Caco-2 (cell line): ENCODE measurements at regions not wholly inside any gene's neighbourhood (a gene's known extent, or its start where the extent isn't known, plus 50 kb on each side); places are given as distances from the start of the nearest gene placed in this dataset.

Source experiments
- BruUV-seq: library from RNA; stranded (reverse); fragments of 400-500 nt; replicated peaks from 2 replicates; lab custom pipeline; 2021; lab: Mats Ljungman, UMichigan
- CTCF ChIA-PET: fragments of 300-600 bp; sonication (Branson Sonifier 250); formaldehyde crosslinking; loops from one replicate; lab custom pipeline; 2022; ENCODE audit warnings: antibody characterized with exemption; lab: Charles Lee
- POLR2A ChIA-PET: fragments of 300-600 bp; sonication (Branson Sonifier 250); formaldehyde crosslinking; loops from one replicate; lab custom pipeline; 2022; ENCODE audit warnings: antibody characterized with exemption; lab: Charles Lee
- DNase-seq, 2 experiments: peaks; one replicate each; pipeline versions ENCODE4 v3.0.0 to v3.0.0-alpha.2; 2020 to 2022
- H3K27me3 ChIP-seq: replicated peaks from 2 replicates; pipeline ENCODE4 v1.6.0; 2011; ENCODE audit warnings: low read length; ENCODE audit not compliant: control insufficient read depth, insufficient read depth
- H3K36me3 ChIP-seq: 2 replicates; pipeline ENCODE4 v1.5.1; 2011; ENCODE audit warnings: low read length; ENCODE audit not compliant: control insufficient read depth, insufficient read depth
- H3K4me1 ChIP-seq: fragments of 250-450 bp; sonication (Bioruptor Pico); 2 replicates; pipeline ENCODE4 v1.5.1; 2020; ENCODE audit warnings: mild to moderate bottlenecking
- H3K4me3 ChIP-seq: 2 replicates; pipeline ENCODE4 v1.5.1; 2011; ENCODE audit warnings: low read depth, mild to moderate bottlenecking, control low read depth, low read length
- H3K9me3 ChIP-seq: fragments of 250-450 bp; sonication (Bioruptor Pico); 2 replicates; pipeline ENCODE4 v1.5.1; 2020; ENCODE audit warnings: mild to moderate bottlenecking, moderate library complexity
- H3K27ac Mint-ChIP-seq: one replicate; pipeline ENCODE4 v1.8.0; 2022; ENCODE audit warnings: mixed read lengths; ENCODE audit not compliant: unreplicated experiment
- H3K27me3 Mint-ChIP-seq: one replicate; pipeline ENCODE4 v1.8.0; 2022; ENCODE audit warnings: mixed read lengths; ENCODE audit not compliant: insufficient read depth, unreplicated experiment
- H3K36me3 Mint-ChIP-seq: one replicate; pipeline ENCODE4 v1.8.0; 2022; ENCODE audit warnings: mild to moderate bottlenecking, mixed read lengths; ENCODE audit not compliant: insufficient read depth, unreplicated experiment
- H3K4me1 Mint-ChIP-seq: one replicate; pipeline ENCODE4 v1.8.0; 2022; ENCODE audit warnings: low read depth, mixed read lengths; ENCODE audit not compliant: unreplicated experiment
- H3K4me3 Mint-ChIP-seq: one replicate; pipeline ENCODE4 v1.8.0; 2022; ENCODE audit warnings: mild to moderate bottlenecking, moderate library complexity, mixed read lengths; ENCODE audit not compliant: unreplicated experiment
- H3K9me3 Mint-ChIP-seq: one replicate; pipeline ENCODE4 v1.8.0; 2022; ENCODE audit warnings: mixed read lengths; ENCODE audit not compliant: unreplicated experiment
- CTCF ChIP-seq, 2 experiments: fragments of 200-600 bp in 1 of 2; IDR thresholded peaks; 1 replicate in 1 of 2; 2 replicates in 1 of 2; pipeline versions ENCODE4 v1.5.1 to v1.8.0; 2011 to 2022; ENCODE audit warnings: antibody characterized with exemption in 1 of 2, control low read depth in 1 of 2, inconsistent platforms in 1 of 2, low read depth in 1 of 2, low read length in 1 of 2, mild to moderate bottlenecking in 1 of 2, moderate library complexity in 1 of 2; ENCODE audit not compliant: insufficient read depth in 1 of 2, severe bottlenecking in 1 of 2, unreplicated experiment in 1 of 2
- intact Hi-C: fragments of 100-400 bp; cut with micrococcal nuclease; formaldehyde crosslinking; loops from one replicate; pipeline ENCODE4 v1.10.0; 2022; ENCODE audit not compliant: unreplicated experiment

DNA sequence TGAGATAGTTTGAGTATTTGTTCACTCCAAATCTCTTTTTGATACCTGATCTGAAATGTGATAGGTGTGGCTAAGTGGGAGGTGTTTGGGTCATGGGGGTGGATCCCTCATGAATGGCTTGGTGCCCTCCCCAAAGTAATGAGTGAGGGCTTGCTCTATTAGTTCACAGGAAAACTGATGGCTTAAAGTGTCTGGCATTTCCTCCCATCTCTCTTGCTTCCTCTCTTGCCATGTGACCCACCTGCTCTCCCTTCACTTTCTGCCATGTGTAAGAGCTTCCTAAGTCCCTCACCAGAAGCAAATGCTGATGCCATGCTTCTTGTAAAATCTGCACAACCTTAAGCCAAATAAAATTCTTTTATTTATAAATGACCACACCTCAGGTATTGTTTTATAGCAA is 61.1 kb downstream of the MAD2L1 start:
- no peak overlapping the region for H3K27ac Mint-ChIP-seq
- Histone ChIP-seq H3K27me3 (no peaks in the 10 kb centered on the region), H3K36me3 (no peaks in the 10 kb centered on the region), H3K4me3 (no peak overlapping the region), H3K9me3 (no peaks in the 10 kb centered on the region), H3K4me1 (no peaks in the 10 kb centered on the region)
- peaks cover 2% of the 10 kb centered on the region for H3K27me3 Mint-ChIP-seq
- POLR2A ChIA-PET: no interaction called here
- no TSS peak for BruUV-seq
- no peak for TF ChIP-seq CTCF (IDR thresholded peaks at IDR 0.05; ENCODE audit: insufficient read depth in 1 of 2, low read depth in 1 of 2, low read length in 1 of 2, severe bottlenecking in 1 of 2, unreplicated experiment in 1 of 2)
- H3K4me1 Mint-ChIP-seq: peaks cover 8% of the 10 kb centered on the region
- no peaks in the 10 kb centered on the region for H3K36me3 Mint-ChIP-seq
- DNase-seq: no peak
- intact Hi-C loops: no loop called here
- no peaks in the 10 kb centered on the region for H3K9me3 Mint-ChIP-seq
- no peak overlapping the region for H3K4me3 Mint-ChIP-seq
- CTCF ChIA-PET: no interaction called here

DNA sequence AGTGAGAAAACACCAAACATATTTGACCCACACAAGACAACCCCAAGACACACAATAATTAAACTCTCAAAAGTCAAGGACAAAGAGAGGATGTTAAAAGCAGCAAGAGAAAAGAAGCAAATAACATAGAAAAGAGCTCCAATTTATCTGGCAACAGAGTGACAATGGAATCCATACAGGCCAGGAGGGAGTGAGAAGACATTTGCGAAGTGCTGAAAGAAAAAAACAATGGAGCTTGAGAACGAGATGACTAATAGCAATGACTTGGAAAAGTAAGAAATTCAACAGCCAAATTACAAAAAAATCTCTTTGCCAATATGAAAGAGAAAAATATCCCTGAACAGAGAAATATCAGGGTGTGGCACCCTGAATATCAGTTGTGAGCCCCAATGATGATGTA is 61.6 kb downstream of the MAD2L1 start:
- Mint-ChIP-seq H3K4me1 (peaks cover 8% of the 10 kb centered on the region), H3K27me3 (peaks cover 2% of the 10 kb centered on the region), H3K9me3 (no peaks in the 10 kb centered on the region), H3K27ac (no peak overlapping the region), H3K4me3 (no peak overlapping the region), H3K36me3 (no peaks in the 10 kb centered on the region)
- intact Hi-C loops: no loop called here
- ChIA-PET POLR2A (no interaction called here), CTCF (no interaction called here)
- Histone ChIP-seq H3K4me1 (no peaks in the 10 kb centered on the region), H3K36me3 (no peaks in the 10 kb centered on the region), H3K9me3 (no peaks in the 10 kb centered on the region), H3K4me3 (no peak overlapping the region), H3K27me3 (no peaks in the 10 kb centered on the region)
- BruUV-seq: no TSS peak
- DNase-seq: no peak
- no peak for TF ChIP-seq CTCF (IDR thresholded peaks at IDR 0.05; ENCODE audit: insufficient read depth in 1 of 2, low read depth in 1 of 2, low read length in 1 of 2, severe bottlenecking in 1 of 2, unreplicated experiment in 1 of 2)

DNA sequence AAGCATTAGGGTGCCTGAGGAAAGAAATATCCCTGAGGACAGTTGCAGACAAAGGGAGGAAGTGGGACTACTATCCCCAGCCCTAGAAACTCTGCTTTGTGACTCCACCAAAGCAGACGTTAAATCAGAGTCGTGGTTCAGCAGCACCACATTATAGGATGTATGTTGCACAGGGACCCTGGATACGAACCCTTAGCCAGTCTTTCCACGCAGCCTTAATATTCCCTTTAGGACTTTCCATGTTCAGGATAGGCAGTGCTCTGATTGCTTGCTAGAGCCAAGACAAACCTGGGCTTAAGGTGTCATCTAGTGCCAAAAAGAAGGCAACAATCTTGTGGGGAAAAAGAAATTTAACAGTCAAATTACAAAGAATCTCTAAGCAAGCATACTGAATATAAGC is 62.6 kb downstream of the MAD2L1 start:
- Mint-ChIP-seq H3K9me3 (no peaks in the 10 kb centered on the region), H3K27ac (no peak overlapping the region), H3K27me3 (peaks cover 2% of the 10 kb centered on the region), H3K4me3 (no peak overlapping the region), H3K36me3 (no peaks in the 10 kb centered on the region), H3K4me1 (peaks cover 8% of the 10 kb centered on the region)
- ChIA-PET CTCF (no interaction called here), POLR2A (no interaction called here)
- intact Hi-C loops: no loop called here
- no peaks in the 10 kb centered on the region for H3K4me1 ChIP-seq
- DNase-seq: no peak
- no peak overlapping the region for H3K4me3 ChIP-seq
- H3K9me3 ChIP-seq: no peaks in the 10 kb centered on the region
- BruUV-seq: no TSS peak
- no peak for TF ChIP-seq CTCF (IDR thresholded peaks at IDR 0.05; ENCODE audit: insufficient read depth in 1 of 2, low read depth in 1 of 2, low read length in 1 of 2, severe bottlenecking in 1 of 2, unreplicated experiment in 1 of 2)
- H3K27me3 ChIP-seq: no peaks in the 10 kb centered on the region
- H3K36me3 ChIP-seq: no peaks in the 10 kb centered on the region
